Activated CD8-positive, alpha-beta memory T cell treated with anti-CD3 and anti-CD28 coated beads, Interleukin-2, amount 50 U/mL, for 48 hours (primary cell): ENCODE measurements at regions not wholly inside any gene's neighbourhood (a gene's known extent, or its start where the extent isn't known, plus 50 kb on each side); places are given as distances from the start of the nearest gene placed in this dataset.

ENCODE experiments used
- DNase-seq: peaks from one replicate; pipeline ENCODE4 v3.0.0-alpha.2; 2020

GRCh38 chr13:63093907-63094469 is 1678.3 kb upstream of the PCDH20 start:
- DNase-seq: no peak

- DNase-seq: no peak
Measured at GRCh38 chr13:63092456-63092855, 1676.8 kb upstream of the PCDH20 start.

- DNase-seq: no peak
Measured at GRCh38 chr13:63090524-63090923, 1674.9 kb upstream of the PCDH20 start.

- no peak for DNase-seq
Measured at GRCh38 chr13:63088226-63088625, 1672.6 kb upstream of the PCDH20 start.

GRCh38 chr13:63086286-63086685 is 1670.6 kb upstream of the PCDH20 start:
- no peak for DNase-seq

GRCh38 chr13:63085851-63086250 is 1670.2 kb upstream of the PCDH20 start:
- DNase-seq: no peak

GRCh38 chr13:63081400-63082014 is 1665.9 kb upstream of the PCDH20 start:
- no peak for DNase-seq

GRCh38 chr13:63075126-63075525 is 1659.5 kb upstream of the PCDH20 start:
- DNase-seq: no peak

GRCh38 chr13:63050287-63050686 is 1634.6 kb upstream of the PCDH20 start:
- no peak for DNase-seq

GRCh38 chr13:63048653-63049052 is 1633.0 kb upstream of the PCDH20 start:
- DNase-seq: no peak

GRCh38 chr13:63044589-63045313 is 1629.1 kb upstream of the PCDH20 start:
- DNase-seq: no peak

GRCh38 chr13:63042686-63043085 is 1627.0 kb upstream of the PCDH20 start:
- DNase-seq: no peak

- DNase-seq: no peak
Measured at GRCh38 chr13:63041640-63042414, 1626.2 kb upstream of the PCDH20 start.

GRCh38 chr13:63026285-63026797 is 1610.7 kb upstream of the PCDH20 start:
- DNase-seq: no peak

- no peak for DNase-seq
Measured at GRCh38 chr13:63025741-63026140, 1610.1 kb upstream of the PCDH20 start.

GRCh38 chr13:63024458-63024857 is 1608.8 kb upstream of the PCDH20 start:
- no peak for DNase-seq

- DNase-seq: no peak
Measured at GRCh38 chr13:63011996-63012395, 1596.3 kb upstream of the PCDH20 start.

GRCh38 chr13:63010072-63010658 is 1594.5 kb upstream of the PCDH20 start:
- no peak for DNase-seq

GRCh38 chr13:63005625-63006024 is 1590.0 kb upstream of the PCDH20 start:
- no peak for DNase-seq

GRCh38 chr13:62997696-62998095 is 1582.0 kb upstream of the PCDH20 start:
- no peak for DNase-seq

GRCh38 chr13:62997038-62997599 is 1581.5 kb upstream of the PCDH20 start:
- DNase-seq: no peak

- DNase-seq: no peak
Measured at GRCh38 chr13:62973804-62974203, 1558.2 kb upstream of the PCDH20 start.

GRCh38 chr13:62964522-62964921 is 1548.9 kb upstream of the PCDH20 start:
- no peak for DNase-seq
